ENCODE measurements at regions not wholly inside any gene's neighbourhood (a gene's known extent, or its start where the extent isn't known, plus 50 kb on each side); places are given as distances from the start of the nearest gene placed in this dataset.

GRCh38 chr18:33831424-33831823, 253.4 kb downstream of the ASXL3 start:
- TF ChIP-seq EZH2 (IDR thresholded peaks at IDR 0.05; ENCODE audit: borderline replicate concordance, low read length) (no peak), CTCF (IDR thresholded peaks at IDR 0.05; ENCODE audit: low read length) (no peak)

Data from OCI-LY1 (cell line).